Esophagus muscularis mucosa (tissue), 4 donors: ENCODE measurements at regions not wholly inside any gene's neighbourhood (a gene's known extent, or its start where the extent isn't known, plus 50 kb on each side); places are given as distances from the start of the nearest gene placed in this dataset.
A peak's percentile ranks its signal among the peaks of the same experiment; 100 is the strongest.

Source experiments
- DNase-seq: peaks from one replicate; pipeline ENCODE4 v3.0.0-alpha.2; 2017; ENCODE audit errors: extremely low spot score
- H3K27ac ChIP-seq, 4 donors: fragments of 200-600 bp; sonication (generic); replicated peaks in 1 of 4; 1 replicate in 3 of 4; 2 replicates in 1 of 4; pipeline ENCODE4 v1.5.1; 2016 to 2019; ENCODE audit warnings: mild to moderate bottlenecking in 1 of 4
- H3K27me3 ChIP-seq, 4 donors: fragments of 200-600 bp; sonication (generic); one replicate each; pipeline versions ENCODE4 v1.5.1 to v1.6.0; 2016 to 2019
- H3K36me3 ChIP-seq, 4 donors: fragments of 200-600 bp; sonication (generic); one replicate each; pipeline ENCODE4 v1.5.1; 2016 to 2019
- H3K4me1 ChIP-seq, 4 donors: fragments of 200-600 bp; sonication (generic); one replicate each; pipeline ENCODE4 v1.5.1; 2016 to 2019
- H3K4me3 ChIP-seq, 4 donors: fragments of 200-600 bp; sonication (generic); 1 replicate in 2 of 4; 2 replicates in 2 of 4; pipeline ENCODE4 v1.5.1; 2016 to 2019; ENCODE audit warnings: mild to moderate bottlenecking in 4 of 4, moderate library complexity in 1 of 4
- H3K9me3 ChIP-seq, 4 donors: fragments of 200-600 bp; sonication (generic); 1 replicate in 3 of 4; 2 replicates in 1 of 4; pipeline ENCODE4 v1.5.1; 2016 to 2019
- EP300 ChIP-seq: sonication (generic); formaldehyde crosslinking; IDR thresholded peaks from one replicate; pipeline ENCODE4 v1.6.1; 2017; ENCODE audit warnings: antibody characterized with exemption
- POLR2A ChIP-seq: fragments of 450-650 bp; IDR thresholded peaks from one replicate; pipeline ENCODE4 v1.6.1; 2017; ENCODE audit warnings: antibody characterized with exemption, moderate library complexity, mild to moderate bottlenecking, low read depth
- POLR2AphosphoS5 ChIP-seq, 2 donors: sonication (generic); formaldehyde crosslinking; IDR thresholded peaks; one replicate each; pipeline ENCODE4 v1.6.1; 2017; ENCODE audit warnings: antibody characterized with exemption in 2 of 2
- WGBS: methylation state at CpG from one replicate; pipeline ENCODE4 v1.1.5; 2018; 5-methylcytosine and 5-hydroxymethylcytosine counted together
- intact Hi-C: fragments of 100-400 bp; cut with DNase I; formaldehyde crosslinking; loops from one replicate; pipeline ENCODE4 v1.15.1; 2023
- TF ChIP-seq, protein P1 (sequence below), 3 experiments: fragments of 200-600 bp in 2 of 3; fragments of 450-650 bp in 1 of 3; sonication (generic) in 2 of 3; IDR thresholded peaks; one replicate each; pipeline ENCODE4 v1.5.1; 2017 to 2019; ENCODE audit warnings: antibody characterized with exemption in 3 of 3, mild to moderate bottlenecking in 2 of 3, moderate library complexity in 1 of 3

DNA sequence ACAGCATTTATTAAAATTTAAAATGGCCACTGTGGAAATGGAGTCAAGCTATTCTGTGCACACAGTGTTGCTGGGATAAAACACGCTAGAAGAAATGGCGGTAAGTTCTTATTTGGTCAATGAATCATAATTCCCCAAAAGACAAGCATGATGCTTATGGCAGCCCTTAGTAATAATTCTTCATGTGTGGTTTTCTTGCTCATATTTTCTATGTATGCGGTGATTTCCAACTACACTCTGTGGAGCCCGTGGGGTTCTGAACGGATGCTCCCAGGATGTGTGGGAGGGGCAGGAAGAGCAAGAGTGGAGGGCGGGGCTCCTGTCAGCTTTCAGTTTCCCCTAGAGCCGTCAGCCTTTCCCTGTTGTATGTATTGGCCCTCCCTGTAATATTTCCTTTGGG lies 91.7 kb upstream of the RMDN2 start:
- Histone ChIP-seq H3K4me1 (peaks cover 6 to 58% (median 41%) of the 10 kb centered on the region in 4 donors), H3K27me3 (no peaks in the 10 kb centered on the region), H3K4me3 (no peak overlapping the region), H3K36me3 (no peaks in the 10 kb centered on the region), H3K27ac (peak overlapping the region in 1 of 4 donors; percentile 61), H3K9me3 (no peaks in the 10 kb centered on the region)
- WGBS: 47% methylated on average over 7 of the region's 7 CpGs
- intact Hi-C loops: loop anchor here (1.0 to 5.0 kb wide), 4 partner anchors 44 to 436 kb away; partner anchors contain the start of gene CDC42EP3
- no peak for DNase-seq
- TF ChIP-seq POLR2A (no peak), EP300 (no peak), POLR2AphosphoS5 (IDR thresholded peaks at IDR 0.05) (no peak)
- TF ChIP-seq, protein P1, sequence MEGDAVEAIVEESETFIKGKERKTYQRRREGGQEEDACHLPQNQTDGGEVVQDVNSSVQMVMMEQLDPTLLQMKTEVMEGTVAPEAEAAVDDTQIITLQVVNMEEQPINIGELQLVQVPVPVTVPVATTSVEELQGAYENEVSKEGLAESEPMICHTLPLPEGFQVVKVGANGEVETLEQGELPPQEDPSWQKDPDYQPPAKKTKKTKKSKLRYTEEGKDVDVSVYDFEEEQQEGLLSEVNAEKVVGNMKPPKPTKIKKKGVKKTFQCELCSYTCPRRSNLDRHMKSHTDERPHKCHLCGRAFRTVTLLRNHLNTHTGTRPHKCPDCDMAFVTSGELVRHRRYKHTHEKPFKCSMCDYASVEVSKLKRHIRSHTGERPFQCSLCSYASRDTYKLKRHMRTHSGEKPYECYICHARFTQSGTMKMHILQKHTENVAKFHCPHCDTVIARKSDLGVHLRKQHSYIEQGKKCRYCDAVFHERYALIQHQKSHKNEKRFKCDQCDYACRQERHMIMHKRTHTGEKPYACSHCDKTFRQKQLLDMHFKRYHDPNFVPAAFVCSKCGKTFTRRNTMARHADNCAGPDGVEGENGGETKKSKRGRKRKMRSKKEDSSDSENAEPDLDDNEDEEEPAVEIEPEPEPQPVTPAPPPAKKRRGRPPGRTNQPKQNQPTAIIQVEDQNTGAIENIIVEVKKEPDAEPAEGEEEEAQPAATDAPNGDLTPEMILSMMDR (IDR thresholded peaks at IDR 0.05): no peak

GRCh38 chr2:37836270-37836669 lies 88.8 kb upstream of the RMDN2 start:
- Histone ChIP-seq H3K4me1 (peaks cover 5 to 36% (median 25%) of the 10 kb centered on the region in 4 donors), H3K36me3 (no peaks in the 10 kb centered on the region), H3K9me3 (no peaks in the 10 kb centered on the region), H3K4me3 (no peak overlapping the region), H3K27ac (peak overlapping the region; percentile 40 to 80 (median 60)), H3K27me3 (no peaks in the 10 kb centered on the region)
- no peak for TF ChIP-seq POLR2A
- TF ChIP-seq EP300: no peak
- TF ChIP-seq, protein P1 (IDR thresholded peaks at IDR 0.05): no peak
- no peak for TF ChIP-seq POLR2AphosphoS5 (IDR thresholded peaks at IDR 0.05)
- intact Hi-C loops: no loop called here
- no peak for DNase-seq
- WGBS: 87% methylated on average over 3 of the region's 3 CpGs

GRCh38 chr2:37836711-37837110 lies 88.4 kb upstream of the RMDN2 start:
- intact Hi-C loops: no loop called here
- DNase-seq: no peak
- H3K4me1 ChIP-seq: peaks cover 1 to 32% (median 23%) of the 10 kb centered on the region in 4 donors
- no peaks in the 10 kb centered on the region for H3K36me3 ChIP-seq
- no peaks in the 10 kb centered on the region for H3K27me3 ChIP-seq
- WGBS: 95% methylated on average over 4 of the region's 6 CpGs
- TF ChIP-seq, protein P1 (IDR thresholded peaks at IDR 0.05): no peak
- no peak for TF ChIP-seq EP300
- H3K9me3 ChIP-seq: no peaks in the 10 kb centered on the region
- H3K4me3 ChIP-seq: no peak overlapping the region
- H3K27ac ChIP-seq: peak overlapping the region; percentile 40 to 80 (median 60)

DNA sequence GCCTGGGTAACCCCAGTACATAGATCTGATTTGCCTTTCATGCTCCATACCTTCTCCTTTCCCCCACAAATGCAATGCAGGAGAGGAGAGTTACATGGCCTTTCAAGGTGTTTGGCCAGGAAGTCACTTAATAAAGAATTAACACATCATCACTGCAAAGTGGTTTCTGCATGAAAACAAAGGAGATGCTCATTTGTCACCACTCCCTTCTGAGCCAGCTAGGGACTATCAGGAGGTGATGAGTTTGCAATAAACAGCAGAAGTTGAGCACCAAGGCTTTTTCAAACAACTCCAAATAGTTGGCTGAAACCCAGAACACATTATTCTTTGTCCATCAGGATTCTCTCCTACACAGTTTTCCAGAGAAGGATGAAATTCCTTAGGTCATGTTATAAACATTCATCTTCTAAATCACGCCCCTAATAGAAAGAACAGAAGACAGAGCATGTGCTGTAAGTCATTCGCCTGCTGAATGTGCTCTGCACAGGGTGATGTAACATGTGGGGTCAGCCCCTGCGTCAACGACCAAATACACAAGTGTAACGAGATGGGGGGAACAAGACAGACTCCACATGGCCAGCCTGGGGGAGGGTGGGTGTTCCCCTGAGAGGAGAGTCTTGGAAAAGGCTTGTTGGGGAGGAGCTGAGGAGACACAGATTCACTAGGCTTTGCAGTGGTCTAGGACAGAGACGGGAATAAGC lies 87.3 kb upstream of the RMDN2 start:
- Histone ChIP-seq H3K4me3 (no peak overlapping the region), H3K4me1 (peaks cover 0 to 24% (median 17%) of the 10 kb centered on the region in 4 donors), H3K27ac (peak overlapping the region; percentile 43 to 80 (median 64)), H3K9me3 (no peaks in the 10 kb centered on the region), H3K27me3 (no peaks in the 10 kb centered on the region), H3K36me3 (no peaks in the 10 kb centered on the region)
- 35% methylated on average over 6 of the region's 6 CpGs for WGBS
- DNase-seq: no peak
- intact Hi-C loops: no loop called here
- TF ChIP-seq EP300 (peak; percentile 68), POLR2A (no peak), POLR2AphosphoS5 (IDR thresholded peaks at IDR 0.05) (peak; percentile 81 to 97)
- TF ChIP-seq, protein P1 (IDR thresholded peaks at IDR 0.05): no peak
